ENCODE measurements at regions not wholly inside any gene's neighbourhood (a gene's known extent, or its start where the extent isn't known, plus 50 kb on each side); places are given as distances from the start of the nearest gene placed in this dataset.

DNA sequence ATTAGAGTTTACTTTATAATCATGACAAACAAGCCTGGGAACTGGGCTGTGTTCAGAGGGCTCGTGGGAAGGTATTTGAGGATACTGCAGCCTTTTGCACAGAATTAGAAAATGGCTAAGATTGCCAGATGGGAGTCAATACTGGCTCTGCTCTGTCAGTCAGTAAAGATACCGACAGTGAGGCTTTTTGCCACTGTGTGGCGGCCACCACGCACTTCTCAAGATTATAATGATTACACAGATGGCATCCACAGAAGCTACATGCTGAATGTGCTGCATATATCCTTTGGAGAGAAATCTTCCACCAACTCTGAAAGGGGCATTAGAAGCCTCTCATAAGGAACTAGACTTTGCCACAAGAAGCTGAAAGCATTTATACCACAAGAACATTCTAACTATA, 213.4 kb upstream of the PTBP2 start:
- H3K27me3 Mint-ChIP-seq = no peaks in the 10 kb centered on the region
- ATAC-seq = no peak
- no peak overlapping the region for H3K27ac Mint-ChIP-seq

DNA sequence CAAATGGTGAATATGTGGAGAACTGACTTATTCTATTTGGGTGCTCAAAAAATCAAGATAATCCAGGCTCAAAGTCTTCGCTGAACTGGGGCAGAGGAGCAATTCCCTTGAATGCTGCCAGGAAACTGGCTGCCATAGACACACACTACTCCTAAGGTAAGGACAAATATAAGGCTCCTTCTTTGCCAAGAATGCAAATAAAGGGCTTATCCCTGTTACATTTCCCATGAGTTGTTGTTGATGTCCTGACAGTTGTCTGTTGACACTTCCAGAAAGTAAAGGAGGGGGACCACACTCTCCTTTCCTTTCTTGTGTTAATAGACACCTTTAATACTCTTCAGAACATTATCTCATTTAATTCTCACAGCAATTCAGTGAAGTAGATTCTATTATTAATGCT, 212.2 kb upstream of the PTBP2 start:
- Mint-ChIP-seq H3K27me3 (no peaks in the 10 kb centered on the region), H3K36me3 (ENCODE audit: low read depth) (no peaks in the 10 kb centered on the region), H3K4me1 (ENCODE audit: low read depth) (no peaks in the 10 kb centered on the region), H3K27ac (no peak overlapping the region), H3K4me3 (no peak overlapping the region), H3K9me3 (no peaks in the 10 kb centered on the region)
- no peak for ATAC-seq
- ChIA-PET POLR2A (no interaction called here), CTCF (no interaction called here)
- intact Hi-C loops (cut with micrococcal nuclease) = no loop called here
- TF ChIP-seq, protein P1, sequence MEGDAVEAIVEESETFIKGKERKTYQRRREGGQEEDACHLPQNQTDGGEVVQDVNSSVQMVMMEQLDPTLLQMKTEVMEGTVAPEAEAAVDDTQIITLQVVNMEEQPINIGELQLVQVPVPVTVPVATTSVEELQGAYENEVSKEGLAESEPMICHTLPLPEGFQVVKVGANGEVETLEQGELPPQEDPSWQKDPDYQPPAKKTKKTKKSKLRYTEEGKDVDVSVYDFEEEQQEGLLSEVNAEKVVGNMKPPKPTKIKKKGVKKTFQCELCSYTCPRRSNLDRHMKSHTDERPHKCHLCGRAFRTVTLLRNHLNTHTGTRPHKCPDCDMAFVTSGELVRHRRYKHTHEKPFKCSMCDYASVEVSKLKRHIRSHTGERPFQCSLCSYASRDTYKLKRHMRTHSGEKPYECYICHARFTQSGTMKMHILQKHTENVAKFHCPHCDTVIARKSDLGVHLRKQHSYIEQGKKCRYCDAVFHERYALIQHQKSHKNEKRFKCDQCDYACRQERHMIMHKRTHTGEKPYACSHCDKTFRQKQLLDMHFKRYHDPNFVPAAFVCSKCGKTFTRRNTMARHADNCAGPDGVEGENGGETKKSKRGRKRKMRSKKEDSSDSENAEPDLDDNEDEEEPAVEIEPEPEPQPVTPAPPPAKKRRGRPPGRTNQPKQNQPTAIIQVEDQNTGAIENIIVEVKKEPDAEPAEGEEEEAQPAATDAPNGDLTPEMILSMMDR (IDR thresholded peaks at IDR 0.05) = no peak
- DNase-seq = no peak

More for the DNA sequence above, 213.4 kb upstream of the PTBP2 start:
- intact Hi-C loops (cut with micrococcal nuclease) = no loop called here
- Mint-ChIP-seq H3K4me1 (ENCODE audit: low read depth) (no peaks in the 10 kb centered on the region), H3K9me3 (no peaks in the 10 kb centered on the region), H3K36me3 (ENCODE audit: low read depth) (no peaks in the 10 kb centered on the region), H3K4me3 (no peak overlapping the region)
- CTCF ChIA-PET = no interaction called here
- TF ChIP-seq, protein P1 (IDR thresholded peaks at IDR 0.05) = no peak
- DNase-seq = no peak
- POLR2A ChIA-PET = no interaction called here

- intact Hi-C loops (cut with micrococcal nuclease) = no loop called here
- DNase-seq (no peak), ATAC-seq (no peak)
- Mint-ChIP-seq H3K27me3 (no peaks in the 10 kb centered on the region), H3K4me1 (ENCODE audit: low read depth) (no peaks in the 10 kb centered on the region), H3K4me3 (no peak overlapping the region), H3K27ac (no peak overlapping the region), H3K36me3 (ENCODE audit: low read depth) (no peaks in the 10 kb centered on the region), H3K9me3 (no peaks in the 10 kb centered on the region)
- CTCF ChIA-PET = no interaction called here
- POLR2A ChIA-PET = no interaction called here
- TF ChIP-seq, protein P1 (IDR thresholded peaks at IDR 0.05) = no peak
Measured at GRCh38 chr1:96509951-96510350, 211.6 kb upstream of the PTBP2 start.

GRCh38 chr1:96510391-96510790, 211.2 kb upstream of the PTBP2 start:
- Mint-ChIP-seq H3K27ac (no peak overlapping the region), H3K27me3 (no peaks in the 10 kb centered on the region), H3K36me3 (ENCODE audit: low read depth) (no peaks in the 10 kb centered on the region), H3K9me3 (no peaks in the 10 kb centered on the region), H3K4me1 (ENCODE audit: low read depth) (no peaks in the 10 kb centered on the region), H3K4me3 (no peak overlapping the region)
- DNase-seq (no peak), ATAC-seq (no peak)
- ChIA-PET POLR2A (no interaction called here), CTCF (no interaction called here)
- TF ChIP-seq, protein P1 (IDR thresholded peaks at IDR 0.05) = no peak
- intact Hi-C loops (cut with micrococcal nuclease) = no loop called here

DNA sequence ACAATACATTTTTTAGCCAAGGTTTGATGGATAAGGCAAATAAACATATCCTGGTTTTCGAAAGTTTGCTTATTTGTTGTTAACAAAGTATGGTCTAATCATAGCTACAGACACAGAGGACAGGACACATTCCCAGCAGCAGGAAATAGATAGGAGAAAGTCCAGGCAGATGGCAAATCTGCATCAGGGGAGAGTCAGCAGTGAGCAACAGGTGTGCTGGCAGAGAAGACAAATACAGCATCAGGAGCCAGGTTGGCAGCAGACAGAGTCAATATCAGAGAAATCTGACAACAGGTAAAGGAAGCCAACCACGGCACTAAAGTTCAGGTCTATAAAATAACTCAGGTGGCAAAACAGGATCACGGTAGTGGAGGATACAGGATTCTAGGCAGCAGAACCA, 210.7 kb upstream of the PTBP2 start:
- no peaks in the 10 kb centered on the region for H3K9me3 Mint-ChIP-seq
- H3K4me3 Mint-ChIP-seq = no peak overlapping the region
- intact Hi-C loops (cut with micrococcal nuclease) = no loop called here
- DNase-seq = no peak
- CTCF ChIA-PET = no interaction called here
- H3K36me3 Mint-ChIP-seq (ENCODE audit: low read depth) = no peaks in the 10 kb centered on the region
- no peaks in the 10 kb centered on the region for H3K4me1 Mint-ChIP-seq (ENCODE audit: low read depth)
- ATAC-seq = no peak
- H3K27me3 Mint-ChIP-seq = no peaks in the 10 kb centered on the region
- TF ChIP-seq, protein P1 (IDR thresholded peaks at IDR 0.05) = no peak
- no peak overlapping the region for H3K27ac Mint-ChIP-seq
- POLR2A ChIA-PET = no interaction called here

Data from activated CD8-positive, alpha-beta T cell treated with anti-CD3 and anti-CD28 coated beads for 36 hours (primary cell).